CD4-positive, alpha-beta memory T cell (primary cell): ENCODE measurements at regions not wholly inside any gene's neighbourhood (a gene's known extent, or its start where the extent isn't known, plus 50 kb on each side); places are given as distances from the start of the nearest gene placed in this dataset.

Experiments used
- CTCF ChIA-PET: fragments of 350-600 bp; sonication (Branson Sonifier 250); formaldehyde crosslinking; loops from one replicate; lab custom pipeline; 2021; ENCODE audit warnings: inconsistent platforms; ENCODE audit not compliant: partially characterized antibody; lab: Charles Lee
- POLR2A ChIA-PET: fragments of 350-600 bp; sonication (Branson Sonifier 250); formaldehyde crosslinking; loops from one replicate; lab custom pipeline; 2021; ENCODE audit not compliant: partially characterized antibody; lab: Charles Lee
- DNase-seq, 5 donors: peaks; one replicate each; pipeline versions ENCODE4 v3.0.0 to v3.0.0-alpha.2; 2020 to 2022; ENCODE audit warnings: mixed read lengths in 1 of 5
- H3K27ac ChIP-seq: one replicate; pipeline ENCODE4 v1.7.0; 2013; ENCODE audit warnings: low read depth, low read length
- H3K27me3 ChIP-seq: 2 replicates; pipeline ENCODE4 v1.7.0; 2013; ENCODE audit warnings: mild to moderate bottlenecking, low read length, moderate library complexity; ENCODE audit not compliant: insufficient read depth
- H3K36me3 ChIP-seq: 2 replicates; pipeline ENCODE4 v1.7.0; 2013; ENCODE audit warnings: mild to moderate bottlenecking, low read length, moderate library complexity; ENCODE audit not compliant: insufficient read depth
- H3K4me1 ChIP-seq: 2 replicates; pipeline ENCODE4 v1.7.0; 2013; ENCODE audit warnings: mild to moderate bottlenecking, low read length, moderate library complexity; ENCODE audit not compliant: insufficient read depth
- H3K4me3 ChIP-seq, 2 donors: one replicate each; pipeline ENCODE4 v1.7.0; 2013; ENCODE audit warnings: low read length in 2 of 2, mild to moderate bottlenecking in 1 of 2
- H3K9me3 ChIP-seq, 2 donors: one replicate each; pipeline ENCODE4 v1.7.0; 2013; ENCODE audit warnings: low read length in 2 of 2, control low read depth in 1 of 2; ENCODE audit not compliant: control insufficient read depth in 1 of 2
- H3K27ac Mint-ChIP-seq, 7 donors: one replicate each; pipeline ENCODE4 v1.8.0; 2020 to 2021; ENCODE audit warnings: mixed read lengths in 7 of 7, mild to moderate bottlenecking in 6 of 7, inconsistent platforms in 3 of 7, moderate library complexity in 3 of 7
- H3K27me3 Mint-ChIP-seq, 2 donors: one replicate each; pipeline ENCODE4 v1.8.0; 2020 to 2021; ENCODE audit warnings: mixed read lengths in 2 of 2
- H3K36me3 Mint-ChIP-seq, 2 donors: one replicate each; pipeline ENCODE4 v1.8.0; 2020 to 2021; ENCODE audit warnings: mixed read lengths in 2 of 2, inconsistent platforms in 1 of 2, mild to moderate bottlenecking in 1 of 2
- H3K4me1 Mint-ChIP-seq, 4 donors: one replicate each; pipeline ENCODE4 v1.8.0; 2020 to 2021; ENCODE audit warnings: mixed read lengths in 4 of 4, mild to moderate bottlenecking in 1 of 4
- H3K4me3 Mint-ChIP-seq, 8 donors: one replicate each; pipeline ENCODE4 v1.8.0; 2020 to 2021; ENCODE audit warnings: mixed read lengths in 8 of 8, mild to moderate bottlenecking in 7 of 8, moderate library complexity in 6 of 8, inconsistent platforms in 3 of 8
- H3K9me3 Mint-ChIP-seq, 8 donors: one replicate each; pipeline ENCODE4 v1.8.0; 2020 to 2021; ENCODE audit warnings: mixed read lengths in 8 of 8, mild to moderate bottlenecking in 5 of 8, inconsistent platforms in 3 of 8, moderate library complexity in 1 of 8
- intact Hi-C: fragments of 100-400 bp; cut with micrococcal nuclease; formaldehyde crosslinking; loops from one replicate; pipeline ENCODE4 v1.15.1; 2023

GRCh38 chr4:178288462-178288861, 846.2 kb upstream of the AGA start:
- H3K9me3 ChIP-seq = no peaks in the 10 kb centered on the region
- H3K36me3 ChIP-seq = no peaks in the 10 kb centered on the region
- Mint-ChIP-seq H3K4me3 (no peak overlapping the region), H3K27me3 (no peaks in the 10 kb centered on the region), H3K4me1 (no peaks in the 10 kb centered on the region), H3K9me3 (peaks cover 0 to 11% (median 3%) of the 10 kb centered on the region in 8 donors), H3K36me3 (no peaks in the 10 kb centered on the region), H3K27ac (no peak overlapping the region)
- POLR2A ChIA-PET = no interaction called here
- CTCF ChIA-PET = no interaction called here
- no peak for DNase-seq
- intact Hi-C loops = no loop called here
- no peak overlapping the region for H3K27ac ChIP-seq
- no peak overlapping the region for H3K4me3 ChIP-seq
- no peaks in the 10 kb centered on the region for H3K27me3 ChIP-seq
- no peaks in the 10 kb centered on the region for H3K4me1 ChIP-seq

DNA sequence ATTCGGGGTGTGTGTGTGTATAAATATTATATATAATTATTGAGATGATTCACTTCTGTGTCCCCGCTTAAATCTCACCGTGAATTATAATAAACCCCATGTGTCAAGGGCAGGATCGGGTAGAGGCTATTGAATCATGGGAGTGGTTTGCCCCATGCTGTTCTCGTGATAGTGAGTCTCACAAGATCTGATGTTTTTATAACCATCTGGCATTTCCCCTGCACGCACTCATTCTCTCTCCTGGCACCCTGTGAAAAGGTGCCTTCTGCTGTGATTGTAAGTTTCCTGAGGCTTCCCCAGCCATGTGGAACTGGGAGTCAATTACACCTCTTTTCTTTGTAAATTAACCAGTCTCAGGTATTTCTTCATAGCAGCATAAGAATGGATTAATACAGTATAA, 851.4 kb upstream of the AGA start:
- Histone ChIP-seq H3K9me3 (no peaks in the 10 kb centered on the region), H3K36me3 (no peaks in the 10 kb centered on the region), H3K4me1 (no peaks in the 10 kb centered on the region), H3K4me3 (no peak overlapping the region), H3K27ac (no peak overlapping the region), H3K27me3 (no peaks in the 10 kb centered on the region)
- no peak for DNase-seq
- CTCF ChIA-PET = no interaction called here
- H3K4me1 Mint-ChIP-seq = no peaks in the 10 kb centered on the region
- peaks cover 0 to 8% (median 3%) of the 10 kb centered on the region in 8 donors for H3K9me3 Mint-ChIP-seq
- H3K36me3 Mint-ChIP-seq = no peaks in the 10 kb centered on the region
- POLR2A ChIA-PET = no interaction called here
- H3K27ac Mint-ChIP-seq = no peak overlapping the region
- no peak overlapping the region for H3K4me3 Mint-ChIP-seq
- intact Hi-C loops = no loop called here
- no peaks in the 10 kb centered on the region for H3K27me3 Mint-ChIP-seq

- ChIA-PET CTCF (no interaction called here), POLR2A (no interaction called here)
- Mint-ChIP-seq H3K9me3 (peaks cover 0 to 10% (median 2%) of the 10 kb centered on the region in 8 donors), H3K4me3 (no peak overlapping the region), H3K4me1 (no peaks in the 10 kb centered on the region), H3K36me3 (no peaks in the 10 kb centered on the region), H3K27ac (no peak overlapping the region), H3K27me3 (no peaks in the 10 kb centered on the region)
- Histone ChIP-seq H3K4me1 (no peaks in the 10 kb centered on the region), H3K27me3 (no peaks in the 10 kb centered on the region), H3K9me3 (no peaks in the 10 kb centered on the region), H3K36me3 (no peaks in the 10 kb centered on the region), H3K4me3 (no peak overlapping the region), H3K27ac (no peak overlapping the region)
- intact Hi-C loops = no loop called here
- no peak for DNase-seq
Measured at GRCh38 chr4:178296669-178297068, 854.4 kb upstream of the AGA start.

DNA sequence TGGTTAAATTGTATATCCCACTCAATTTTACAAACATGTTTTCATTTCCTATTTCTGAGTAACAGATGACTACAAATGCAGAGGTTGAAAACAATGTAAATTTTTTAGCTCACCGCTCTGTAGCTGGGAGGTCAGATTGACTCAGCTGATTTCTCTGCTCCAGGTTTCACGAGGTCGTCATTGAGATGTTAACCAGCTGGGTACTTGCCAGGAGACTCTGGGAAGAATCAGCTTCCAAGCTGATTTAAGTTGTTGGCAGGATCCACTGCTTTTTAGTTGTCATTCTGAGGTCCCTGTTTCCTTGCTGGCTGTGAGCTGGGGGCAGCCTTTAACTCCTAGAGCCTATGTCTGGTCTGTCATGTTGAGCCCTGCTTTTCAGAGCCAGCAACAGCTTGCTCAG, 864.3 kb upstream of the AGA start:
- H3K27ac Mint-ChIP-seq = no peak overlapping the region
- peaks cover 0 to 4% (median 0%) of the 10 kb centered on the region in 8 donors for H3K9me3 Mint-ChIP-seq
- no peaks in the 10 kb centered on the region for H3K9me3 ChIP-seq
- H3K36me3 ChIP-seq = no peaks in the 10 kb centered on the region
- H3K4me1 Mint-ChIP-seq = no peaks in the 10 kb centered on the region
- no peak for DNase-seq
- intact Hi-C loops = no loop called here
- POLR2A ChIA-PET = no interaction called here
- no peaks in the 10 kb centered on the region for H3K27me3 ChIP-seq
- no peak overlapping the region for H3K4me3 ChIP-seq
- CTCF ChIA-PET = no interaction called here
- H3K36me3 Mint-ChIP-seq = no peaks in the 10 kb centered on the region
- H3K4me1 ChIP-seq = no peaks in the 10 kb centered on the region
- no peaks in the 10 kb centered on the region for H3K27me3 Mint-ChIP-seq
- no peak overlapping the region for H3K4me3 Mint-ChIP-seq
- H3K27ac ChIP-seq = no peak overlapping the region

GRCh38 chr4:178309890-178310289, 867.7 kb upstream of the AGA start:
- no peak overlapping the region for H3K27ac ChIP-seq
- H3K4me1 Mint-ChIP-seq = no peaks in the 10 kb centered on the region
- H3K9me3 Mint-ChIP-seq = peaks cover 0 to 4% (median 0%) of the 10 kb centered on the region in 8 donors
- no peak overlapping the region for H3K27ac Mint-ChIP-seq
- H3K27me3 Mint-ChIP-seq = no peaks in the 10 kb centered on the region
- H3K27me3 ChIP-seq = no peaks in the 10 kb centered on the region
- intact Hi-C loops = no loop called here
- ChIA-PET CTCF (no interaction called here), POLR2A (no interaction called here)
- no peaks in the 10 kb centered on the region for H3K4me1 ChIP-seq
- no peak for DNase-seq
- no peak overlapping the region for H3K4me3 ChIP-seq
- no peaks in the 10 kb centered on the region for H3K36me3 Mint-ChIP-seq
- no peak overlapping the region for H3K4me3 Mint-ChIP-seq
- H3K9me3 ChIP-seq = no peaks in the 10 kb centered on the region
- no peaks in the 10 kb centered on the region for H3K36me3 ChIP-seq

GRCh38 chr4:178311997-178312396, 869.8 kb upstream of the AGA start:
- ChIA-PET CTCF (no interaction called here), POLR2A (no interaction called here)
- Mint-ChIP-seq H3K4me3 (no peak overlapping the region), H3K9me3 (peaks cover 0 to 4% (median 0%) of the 10 kb centered on the region in 8 donors), H3K4me1 (no peaks in the 10 kb centered on the region), H3K27ac (no peak overlapping the region), H3K36me3 (no peaks in the 10 kb centered on the region), H3K27me3 (no peaks in the 10 kb centered on the region)
- H3K4me3 ChIP-seq = no peak overlapping the region
- H3K36me3 ChIP-seq = no peaks in the 10 kb centered on the region
- intact Hi-C loops = no loop called here
- DNase-seq = no peak
- H3K4me1 ChIP-seq = no peaks in the 10 kb centered on the region
- H3K27ac ChIP-seq = no peak overlapping the region
- no peaks in the 10 kb centered on the region for H3K27me3 ChIP-seq
- no peaks in the 10 kb centered on the region for H3K9me3 ChIP-seq

- H3K4me1 ChIP-seq = no peaks in the 10 kb centered on the region
- no peaks in the 10 kb centered on the region for H3K27me3 ChIP-seq
- Mint-ChIP-seq H3K4me1 (no peaks in the 10 kb centered on the region), H3K27me3 (no peaks in the 10 kb centered on the region), H3K9me3 (peaks cover 0 to 9% (median 4%) of the 10 kb centered on the region in 8 donors), H3K36me3 (no peaks in the 10 kb centered on the region), H3K27ac (no peak overlapping the region), H3K4me3 (no peak overlapping the region)
- no peaks in the 10 kb centered on the region for H3K36me3 ChIP-seq
- ChIA-PET POLR2A (no interaction called here), CTCF (no interaction called here)
- no peak overlapping the region for H3K27ac ChIP-seq
- intact Hi-C loops = no loop called here
- peaks cover 0 to 3% of the 10 kb centered on the region in 2 donors for H3K9me3 ChIP-seq
- no peak overlapping the region for H3K4me3 ChIP-seq
- DNase-seq = no peak
Measured at GRCh38 chr4:178314287-178314686, 872.0 kb upstream of the AGA start.

DNA sequence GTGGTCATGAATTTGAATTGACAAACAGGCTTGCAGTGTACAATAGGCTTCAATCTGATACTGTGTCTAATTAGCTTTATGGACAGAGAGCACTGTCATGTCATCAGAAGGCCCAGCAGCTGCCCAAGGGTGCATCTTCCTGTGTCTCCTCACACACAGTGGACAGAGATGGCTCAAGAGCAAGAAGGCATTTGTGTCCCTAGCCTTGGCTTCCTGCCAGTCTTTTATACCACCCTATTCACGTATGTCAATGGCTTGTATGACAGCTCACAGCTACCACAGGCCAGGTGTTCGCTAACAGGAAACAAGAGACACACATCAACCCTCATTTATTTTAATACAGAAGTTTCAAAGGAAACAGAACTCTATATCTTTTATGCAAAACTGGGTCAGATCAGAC, 874.0 kb upstream of the AGA start:
- peaks cover 2 to 25% (median 12%) of the 10 kb centered on the region in 8 donors for H3K9me3 Mint-ChIP-seq
- Histone ChIP-seq H3K36me3 (no peaks in the 10 kb centered on the region), H3K4me1 (no peaks in the 10 kb centered on the region), H3K27me3 (no peaks in the 10 kb centered on the region), H3K9me3 (peaks cover 0 to 6% of the 10 kb centered on the region in 2 donors), H3K4me3 (no peak overlapping the region), H3K27ac (no peak overlapping the region)
- H3K4me1 Mint-ChIP-seq = no peaks in the 10 kb centered on the region
- intact Hi-C loops = no loop called here
- POLR2A ChIA-PET = no interaction called here
- no peak for DNase-seq
- no peaks in the 10 kb centered on the region for H3K36me3 Mint-ChIP-seq
- no peaks in the 10 kb centered on the region for H3K27me3 Mint-ChIP-seq
- H3K27ac Mint-ChIP-seq = no peak overlapping the region
- no peak overlapping the region for H3K4me3 Mint-ChIP-seq
- CTCF ChIA-PET = no interaction called here
